Medulla oblongata (tissue), 1 donor: ENCODE measurements at regions not wholly inside any gene's neighbourhood (a gene's known extent, or its start where the extent isn't known, plus 50 kb on each side); places are given as distances from the start of the nearest gene placed in this dataset.

Experiments
- DNase-seq: peaks from one replicate; pipeline ENCODE4 v3.0.0-alpha.2; 2015; ENCODE audit errors: extremely low spot score

- no peak for DNase-seq
Observed at GRCh38 chr4:186889876-186890643, 166.4 kb upstream of the FAT1 start.

GRCh38 chr4:186891859-186892486 lies 168.3 kb upstream of the FAT1 start:
- no peak for DNase-seq

- no peak for DNase-seq
Observed at GRCh38 chr4:186898367-186898766, 174.7 kb upstream of the FAT1 start.

- DNase-seq = no peak
Observed at GRCh38 chr4:186900232-186900900, 176.7 kb upstream of the FAT1 start.

- DNase-seq = no peak
Observed at GRCh38 chr4:186900984-186901383, 177.3 kb upstream of the FAT1 start.

GRCh38 chr4:186901850-186902249 lies 178.2 kb upstream of the FAT1 start:
- no peak for DNase-seq

GRCh38 chr4:186902361-186902760 lies 178.7 kb upstream of the FAT1 start:
- DNase-seq = no peak

- DNase-seq = no peak
Observed at GRCh38 chr4:186904101-186904500, 180.4 kb upstream of the FAT1 start.

- no peak for DNase-seq
Observed at GRCh38 chr4:186906722-186907121, 183.1 kb upstream of the FAT1 start.

- DNase-seq = no peak
Observed at GRCh38 chr4:186910385-186910784, 186.7 kb upstream of the FAT1 start.

- DNase-seq = no peak
Observed at GRCh38 chr4:186912606-186913005, 188.9 kb upstream of the FAT1 start.

GRCh38 chr4:186915816-186916215 lies 192.2 kb upstream of the FAT1 start:
- DNase-seq = no peak

- DNase-seq = no peak
Observed at GRCh38 chr4:186917136-186917535, 193.5 kb upstream of the FAT1 start.

- DNase-seq = no peak
Observed at GRCh38 chr4:186918466-186918865, 194.8 kb upstream of the FAT1 start.

- DNase-seq = no peak
Observed at GRCh38 chr4:186919340-186919739, 195.7 kb upstream of the FAT1 start.

- DNase-seq = no peak
Observed at GRCh38 chr4:186920483-186920882, 196.8 kb upstream of the FAT1 start.

GRCh38 chr4:186920992-186921391 lies 197.3 kb upstream of the FAT1 start:
- no peak for DNase-seq

- no peak for DNase-seq
Observed at GRCh38 chr4:186924723-186925122, 201.1 kb upstream of the FAT1 start.

- no peak for DNase-seq
Observed at GRCh38 chr4:186927624-186928023, 204.0 kb upstream of the FAT1 start.

- no peak for DNase-seq
Observed at GRCh38 chr4:186930024-186930423, 206.4 kb upstream of the FAT1 start.

GRCh38 chr4:186931519-186931918 lies 207.9 kb upstream of the FAT1 start:
- DNase-seq = no peak

- DNase-seq = no peak
Observed at GRCh38 chr4:186932196-186932595, 208.5 kb upstream of the FAT1 start.

- no peak for DNase-seq
Observed at GRCh38 chr4:186932631-186933187, 209.1 kb upstream of the FAT1 start.
